ENCODE measurements at regions not wholly inside any gene's neighbourhood (a gene's known extent, or its start where the extent isn't known, plus 50 kb on each side); places are given as distances from the start of the nearest gene placed in this dataset.

- Mint-ChIP-seq H3K27me3 (peaks cover 18% of the 10 kb centered on the region), H3K4me1 (ENCODE audit: low read depth) (peaks cover 2% of the 10 kb centered on the region), H3K4me3 (no peak overlapping the region), H3K9me3 (no peaks in the 10 kb centered on the region), H3K36me3 (no peaks in the 10 kb centered on the region), H3K27ac (no peak overlapping the region)
- CTCF ChIA-PET = no interaction called here
- POLR2A ChIA-PET = no interaction called here
- no peak for DNase-seq
- intact Hi-C loops (cut with micrococcal nuclease) = no loop called here
Observed at GRCh38 chr6:150544793-150545192, 54.9 kb upstream of the PLEKHG1 start.

GRCh38 chr6:150546457-150546856 lies 53.2 kb upstream of the PLEKHG1 start:
- H3K36me3 Mint-ChIP-seq = no peaks in the 10 kb centered on the region
- H3K4me1 Mint-ChIP-seq (ENCODE audit: low read depth) = peaks cover 2% of the 10 kb centered on the region
- ChIA-PET CTCF (interaction anchor here (1.0 to 1.7 kb wide), 2 partner anchors 139 to 193 kb away, joined by 3 read pairs; no protein-coding TSS in a partner anchor), POLR2A (no interaction called here)
- DNase-seq = no peak
- H3K9me3 Mint-ChIP-seq = no peaks in the 10 kb centered on the region
- H3K27ac Mint-ChIP-seq = no peak overlapping the region
- peaks cover 16% of the 10 kb centered on the region for H3K27me3 Mint-ChIP-seq
- intact Hi-C loops (cut with micrococcal nuclease) = no loop called here
- H3K4me3 Mint-ChIP-seq = no peak overlapping the region

GRCh38 chr6:150547502-150548222 lies 52.0 kb upstream of the PLEKHG1 start:
- POLR2A ChIA-PET = no interaction called here
- Mint-ChIP-seq H3K4me3 (no peak overlapping the region), H3K27me3 (peaks cover 18% of the 10 kb centered on the region), H3K27ac (no peak overlapping the region), H3K9me3 (no peaks in the 10 kb centered on the region), H3K4me1 (ENCODE audit: low read depth) (peaks cover 2% of the 10 kb centered on the region), H3K36me3 (no peaks in the 10 kb centered on the region)
- intact Hi-C loops (cut with micrococcal nuclease) = no loop called here
- DNase-seq = no peak
- CTCF ChIA-PET = interaction anchor here (1.0 to 1.7 kb wide), 2 partner anchors 138 to 192 kb away, joined by 3 read pairs; no protein-coding TSS in a partner anchor

GRCh38 chr6:150548330-150548729 lies 51.4 kb upstream of the PLEKHG1 start:
- intact Hi-C loops (cut with micrococcal nuclease) = no loop called here
- H3K27ac Mint-ChIP-seq = no peak overlapping the region
- H3K4me1 Mint-ChIP-seq (ENCODE audit: low read depth) = peaks cover 2% of the 10 kb centered on the region
- H3K27me3 Mint-ChIP-seq = peaks cover 15% of the 10 kb centered on the region
- ChIA-PET CTCF (interaction anchor here (1.7 kb wide), 1 partner anchor 191 kb away, joined by 3 read pairs; no protein-coding TSS in a partner anchor), POLR2A (no interaction called here)
- H3K4me3 Mint-ChIP-seq = no peak overlapping the region
- H3K36me3 Mint-ChIP-seq = no peaks in the 10 kb centered on the region
- no peak for DNase-seq
- H3K9me3 Mint-ChIP-seq = no peaks in the 10 kb centered on the region

- Mint-ChIP-seq H3K27ac (no peak overlapping the region), H3K9me3 (no peaks in the 10 kb centered on the region), H3K4me1 (ENCODE audit: low read depth) (peaks cover 2% of the 10 kb centered on the region), H3K36me3 (no peaks in the 10 kb centered on the region), H3K4me3 (no peak overlapping the region), H3K27me3 (peaks cover 12% of the 10 kb centered on the region)
- CTCF ChIA-PET = interaction anchor here (1.1 kb wide), 1 partner anchor 131 kb away, joined by 4 read pairs; no protein-coding TSS in a partner anchor
- no peak for DNase-seq
- intact Hi-C loops (cut with micrococcal nuclease) = no loop called here
- POLR2A ChIA-PET = no interaction called here
Observed at GRCh38 chr6:150549007-150549406, 50.7 kb upstream of the PLEKHG1 start.

GRCh38 chr6:150549674-150550101 lies 50.0 kb upstream of the PLEKHG1 start:
- Mint-ChIP-seq H3K9me3 (no peaks in the 10 kb centered on the region), H3K4me3 (no peak overlapping the region), H3K27me3 (peaks cover 12% of the 10 kb centered on the region), H3K36me3 (no peaks in the 10 kb centered on the region), H3K27ac (no peak overlapping the region), H3K4me1 (ENCODE audit: low read depth) (peaks cover 2% of the 10 kb centered on the region)
- ChIA-PET CTCF (interaction anchor here (1.1 kb wide), 1 partner anchor 132 kb away, joined by 4 read pairs; no protein-coding TSS in a partner anchor), POLR2A (no interaction called here)
- intact Hi-C loops (cut with micrococcal nuclease) = no loop called here
- DNase-seq = no peak
